ENCODE measurements at regions not wholly inside any gene's neighbourhood (a gene's known extent, or its start where the extent isn't known, plus 50 kb on each side); places are given as distances from the start of the nearest gene placed in this dataset.
"Not testable (repeated sequence)": the region's sequence is repeated elsewhere in the genome, so short reads cannot be mapped to it uniquely, and the experiment has no call there.

DNA sequence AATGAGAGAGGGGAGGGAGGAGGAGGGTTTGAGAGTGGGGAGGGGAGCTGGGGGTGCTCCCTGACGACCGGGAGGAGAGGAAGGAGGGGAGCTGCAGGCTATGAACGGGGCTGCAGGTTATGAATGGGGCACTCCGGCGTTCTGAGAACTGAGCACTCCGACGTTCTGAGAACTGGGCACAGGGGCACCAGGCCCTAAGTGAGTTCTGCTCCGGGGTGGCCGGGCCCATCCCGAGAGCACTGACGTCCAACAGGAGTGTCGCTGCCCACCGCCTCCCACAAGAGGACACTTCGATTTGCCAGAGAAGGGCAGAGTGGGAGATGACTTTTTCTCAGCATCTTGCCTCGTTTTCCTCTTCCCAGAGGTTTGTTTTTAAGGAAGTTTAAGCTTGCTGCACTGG, 204.5 kb upstream of the ZNF469 start:
- TF ChIP-seq ESRRA (IDR thresholded peaks at IDR 0.05; ENCODE audit: borderline replicate concordance, low read length); ZFP36 (IDR thresholded peaks at IDR 0.05; ENCODE audit: borderline replicate concordance, partially characterized antibody); POLR2A (IDR thresholded peaks at IDR 0.05; ENCODE audit: low read length); CHD4 (IDR thresholded peaks at IDR 0.05; ENCODE audit: borderline replicate concordance): not testable (repeated sequence)
- TF ChIP-seq, protein P1, sequence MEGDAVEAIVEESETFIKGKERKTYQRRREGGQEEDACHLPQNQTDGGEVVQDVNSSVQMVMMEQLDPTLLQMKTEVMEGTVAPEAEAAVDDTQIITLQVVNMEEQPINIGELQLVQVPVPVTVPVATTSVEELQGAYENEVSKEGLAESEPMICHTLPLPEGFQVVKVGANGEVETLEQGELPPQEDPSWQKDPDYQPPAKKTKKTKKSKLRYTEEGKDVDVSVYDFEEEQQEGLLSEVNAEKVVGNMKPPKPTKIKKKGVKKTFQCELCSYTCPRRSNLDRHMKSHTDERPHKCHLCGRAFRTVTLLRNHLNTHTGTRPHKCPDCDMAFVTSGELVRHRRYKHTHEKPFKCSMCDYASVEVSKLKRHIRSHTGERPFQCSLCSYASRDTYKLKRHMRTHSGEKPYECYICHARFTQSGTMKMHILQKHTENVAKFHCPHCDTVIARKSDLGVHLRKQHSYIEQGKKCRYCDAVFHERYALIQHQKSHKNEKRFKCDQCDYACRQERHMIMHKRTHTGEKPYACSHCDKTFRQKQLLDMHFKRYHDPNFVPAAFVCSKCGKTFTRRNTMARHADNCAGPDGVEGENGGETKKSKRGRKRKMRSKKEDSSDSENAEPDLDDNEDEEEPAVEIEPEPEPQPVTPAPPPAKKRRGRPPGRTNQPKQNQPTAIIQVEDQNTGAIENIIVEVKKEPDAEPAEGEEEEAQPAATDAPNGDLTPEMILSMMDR (IDR thresholded peaks at IDR 0.05), result not testable (repeated sequence)
